Smooth muscle cell (in vitro differentiated cells): ENCODE measurements at regions not wholly inside any gene's neighbourhood (a gene's known extent, or its start where the extent isn't known, plus 50 kb on each side); places are given as distances from the start of the nearest gene placed in this dataset.
"Not testable (repeated sequence)": the region's sequence is repeated elsewhere in the genome, so short reads cannot be mapped to it uniquely, and the experiment has no call there.

Experiments used
- DNase-seq: peaks from one replicate; lab custom pipeline; 2025; ENCODE audit not compliant: unreplicated experiment; lab: John Stamatoyannopoulos, UW
- H2AFZ ChIP-seq: fragments of 200-600 bp; sonication (generic); 2 replicates; pipeline ENCODE4 v1.6.0; 2016; ENCODE audit warnings: antibody characterized with exemption, low read depth, mild to moderate bottlenecking
- H3F3A ChIP-seq: fragments of 200-600 bp; sonication (generic); 2 replicates; pipeline ENCODE4 v1.6.0; 2017; ENCODE audit warnings: antibody characterized with exemption, low read depth
- H3K27ac ChIP-seq: fragments of 200-600 bp; sonication (generic); 2 replicates; pipeline ENCODE4 v1.5.1; 2016; ENCODE audit warnings: low read depth, mild to moderate bottlenecking
- H3K27me3 ChIP-seq: fragments of 200-600 bp; sonication (generic); 2 replicates; pipeline ENCODE4 v1.6.1; 2016; ENCODE audit warnings: low read depth, mild to moderate bottlenecking
- H3K36me3 ChIP-seq: fragments of 200-600 bp; sonication (generic); 2 replicates; pipeline ENCODE4 v1.5.1; 2016; ENCODE audit warnings: low read depth
- H3K4me1 ChIP-seq: fragments of 200-600 bp; sonication (generic); 2 replicates; pipeline ENCODE4 v1.5.1; 2016; ENCODE audit warnings: low read depth
- H3K4me2 ChIP-seq: fragments of 200-600 bp; sonication (generic); 2 replicates; pipeline ENCODE4 v1.6.0; 2016; ENCODE audit warnings: mild to moderate bottlenecking
- H3K4me3 ChIP-seq: fragments of 200-600 bp; sonication (generic); 2 replicates; pipeline ENCODE4 v1.5.1; 2016; ENCODE audit warnings: mild to moderate bottlenecking
- H3K79me2 ChIP-seq: fragments of 200-600 bp; sonication (generic); 2 replicates; pipeline ENCODE4 v1.6.0; 2016; ENCODE audit warnings: low read depth, mild to moderate bottlenecking
- H3K9ac ChIP-seq: fragments of 200-600 bp; sonication (generic); 2 replicates; pipeline ENCODE4 v1.6.0; 2016; ENCODE audit warnings: low read depth
- H3K9me3 ChIP-seq: fragments of 200-600 bp; sonication (generic); replicated peaks from 2 replicates; pipeline ENCODE4 v1.5.1; 2016; ENCODE audit warnings: low read depth
- H4K20me1 ChIP-seq: fragments of 200-600 bp; sonication (generic); 2 replicates; pipeline ENCODE4 v1.6.0; 2016; ENCODE audit warnings: low read depth
- WGBS: methylation state at CpG from one replicate; pipeline ENCODE4 v1.1.7; 2016; ENCODE audit warnings: low lambda C conversion rate; 5-methylcytosine and 5-hydroxymethylcytosine counted together
- TF ChIP-seq, protein P1 (sequence below): fragments of 200-600 bp; sonication (generic); IDR thresholded peaks from 2 replicates; pipeline ENCODE4 v1.5.1; 2017; ENCODE audit warnings: borderline replicate concordance, mild to moderate bottlenecking, antibody characterized with exemption; ENCODE audit not compliant: insufficient read depth, poor library complexity, severe bottlenecking

DNA sequence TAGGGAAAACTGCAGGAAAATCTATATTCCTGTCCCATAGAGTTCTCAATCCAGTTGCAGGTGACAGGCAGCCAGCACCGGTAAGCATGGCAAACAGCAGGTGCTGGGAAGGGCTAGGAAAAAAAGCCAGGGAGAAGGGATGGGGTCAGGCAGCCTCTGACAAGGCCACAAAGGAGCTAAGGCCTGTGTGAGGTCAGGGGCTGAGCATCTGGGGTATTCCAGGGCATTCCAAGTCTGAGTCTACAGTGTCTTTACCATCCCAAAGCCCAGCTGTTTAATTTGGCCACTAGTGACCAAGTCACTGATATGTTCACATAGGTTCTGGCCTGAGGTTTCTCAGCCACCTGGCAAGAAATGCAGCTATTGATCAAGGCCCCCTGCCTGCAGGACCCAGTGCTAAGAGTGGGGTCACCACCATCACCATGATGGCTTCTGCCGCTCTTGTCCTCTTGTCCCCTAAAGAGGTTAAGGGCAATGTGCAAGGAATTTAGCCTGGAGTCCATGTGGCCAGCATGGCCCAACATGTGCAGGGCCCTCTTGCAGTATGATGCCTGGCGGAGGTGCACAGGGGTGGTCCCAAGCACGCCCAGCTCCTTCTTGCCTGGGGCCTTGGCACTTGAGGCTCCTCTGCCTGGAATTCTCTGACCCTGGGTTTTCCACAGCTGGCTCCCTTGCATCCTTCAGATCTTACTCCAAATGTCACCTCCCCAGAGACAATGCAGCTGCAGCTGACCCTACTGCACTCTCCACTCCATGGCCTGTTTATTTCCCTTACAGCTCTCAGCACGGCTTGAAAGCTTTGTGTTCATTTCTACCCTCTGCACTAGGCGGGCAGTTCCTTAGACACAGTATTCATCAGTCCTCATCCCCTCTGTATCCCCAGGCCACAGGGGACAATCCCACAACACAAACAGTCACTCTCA is 213.1 kb downstream of the MSX2 start:
- Histone ChIP-seq H3K9me3 (no peaks in the 10 kb centered on the region), H3K4me1 (no peaks in the 10 kb centered on the region), H3K27me3 (peaks cover 6% of the 10 kb centered on the region), H2AFZ (no peak overlapping the region), H3K4me3 (no peak overlapping the region), H3K36me3 (no peaks in the 10 kb centered on the region), H3K9ac (no peak overlapping the region), H3K27ac (no peak overlapping the region), H3K4me2 (no peak overlapping the region), H3F3A (no peaks in the 10 kb centered on the region), H3K79me2 (no peaks in the 10 kb centered on the region), H4K20me1 (no peaks in the 10 kb centered on the region)
- TF ChIP-seq, protein P1, sequence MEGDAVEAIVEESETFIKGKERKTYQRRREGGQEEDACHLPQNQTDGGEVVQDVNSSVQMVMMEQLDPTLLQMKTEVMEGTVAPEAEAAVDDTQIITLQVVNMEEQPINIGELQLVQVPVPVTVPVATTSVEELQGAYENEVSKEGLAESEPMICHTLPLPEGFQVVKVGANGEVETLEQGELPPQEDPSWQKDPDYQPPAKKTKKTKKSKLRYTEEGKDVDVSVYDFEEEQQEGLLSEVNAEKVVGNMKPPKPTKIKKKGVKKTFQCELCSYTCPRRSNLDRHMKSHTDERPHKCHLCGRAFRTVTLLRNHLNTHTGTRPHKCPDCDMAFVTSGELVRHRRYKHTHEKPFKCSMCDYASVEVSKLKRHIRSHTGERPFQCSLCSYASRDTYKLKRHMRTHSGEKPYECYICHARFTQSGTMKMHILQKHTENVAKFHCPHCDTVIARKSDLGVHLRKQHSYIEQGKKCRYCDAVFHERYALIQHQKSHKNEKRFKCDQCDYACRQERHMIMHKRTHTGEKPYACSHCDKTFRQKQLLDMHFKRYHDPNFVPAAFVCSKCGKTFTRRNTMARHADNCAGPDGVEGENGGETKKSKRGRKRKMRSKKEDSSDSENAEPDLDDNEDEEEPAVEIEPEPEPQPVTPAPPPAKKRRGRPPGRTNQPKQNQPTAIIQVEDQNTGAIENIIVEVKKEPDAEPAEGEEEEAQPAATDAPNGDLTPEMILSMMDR: no peak
- 92% methylated on average over 6 of the region's 6 CpGs for WGBS
- no peak for DNase-seq

DNA sequence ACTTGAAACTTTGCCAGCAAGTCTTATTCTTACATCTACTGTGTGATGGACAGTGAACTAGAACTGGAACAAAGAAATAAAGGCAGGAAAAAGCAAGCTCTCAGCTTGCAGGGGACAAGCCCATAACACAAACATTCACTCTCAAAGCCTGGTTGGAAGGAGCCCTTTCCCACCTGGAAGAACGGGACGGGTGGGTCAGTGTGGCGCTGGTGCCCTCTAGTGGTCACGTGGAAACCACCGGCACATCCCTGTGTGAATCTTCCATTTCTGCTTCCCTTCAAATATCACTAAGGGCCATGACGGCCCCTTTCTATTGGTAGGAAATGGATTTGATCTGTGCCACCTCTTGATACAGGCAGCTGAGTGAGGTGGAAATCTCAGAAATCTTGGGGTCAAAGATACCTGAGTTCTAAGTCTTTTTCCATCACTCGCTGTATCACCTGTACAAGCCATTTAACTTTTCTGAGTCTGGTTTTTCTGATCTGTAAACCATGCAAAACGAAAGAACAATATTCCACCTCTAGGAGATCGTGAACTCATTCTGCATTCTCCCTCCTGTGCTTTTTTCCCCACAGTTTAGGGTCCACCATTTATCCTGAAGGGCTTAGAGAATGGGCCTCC is 211.6 kb downstream of the MSX2 start:
- Histone ChIP-seq H3K4me3 (no peak overlapping the region), H3K27me3 (peaks cover 6% of the 10 kb centered on the region), H3K4me1 (no peaks in the 10 kb centered on the region), H3K27ac (no peak overlapping the region), H2AFZ (peak overlapping the region; percentile 33), H3K9me3 (no peaks in the 10 kb centered on the region), H3F3A (no peaks in the 10 kb centered on the region), H3K4me2 (no peak overlapping the region), H3K9ac (no peak overlapping the region), H4K20me1 (no peaks in the 10 kb centered on the region), H3K36me3 (no peaks in the 10 kb centered on the region), H3K79me2 (no peaks in the 10 kb centered on the region)
- peak; percentile 17 for DNase-seq
- 26% methylated on average over 9 of the region's 9 CpGs for WGBS
- TF ChIP-seq, protein P1: peak; percentile 91

DNA sequence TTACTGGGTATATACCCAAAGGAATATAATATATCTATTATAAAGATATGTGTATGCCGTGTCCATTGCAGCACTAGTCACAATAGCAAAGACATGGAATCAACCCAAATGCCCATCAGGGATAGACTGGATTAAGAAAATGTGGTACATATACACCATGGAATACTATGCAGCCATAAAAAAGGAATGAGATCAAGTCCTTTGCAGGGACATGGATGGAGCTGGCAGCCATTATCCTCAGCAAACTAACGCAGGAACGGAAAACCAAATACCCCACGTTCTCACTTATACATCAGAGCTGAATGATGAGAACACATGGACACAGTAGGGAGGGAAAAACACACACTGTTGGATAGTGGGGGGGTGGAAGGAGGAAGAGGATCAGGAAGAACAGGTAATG is 206.7 kb downstream of the MSX2 start:
- H3K36me3 ChIP-seq, H3K27me3 ChIP-seq, H3K9ac ChIP-seq, H3K9me3 ChIP-seq, H3K4me1 ChIP-seq, H3F3A ChIP-seq, H3K4me2 ChIP-seq, H3K4me3 ChIP-seq, H3K27ac ChIP-seq, DNase-seq, H2AFZ ChIP-seq, H3K79me2 ChIP-seq, H4K20me1 ChIP-seq: not testable (repeated sequence)
- WGBS: 94% methylated on average over 4 of the region's 4 CpGs

DNA sequence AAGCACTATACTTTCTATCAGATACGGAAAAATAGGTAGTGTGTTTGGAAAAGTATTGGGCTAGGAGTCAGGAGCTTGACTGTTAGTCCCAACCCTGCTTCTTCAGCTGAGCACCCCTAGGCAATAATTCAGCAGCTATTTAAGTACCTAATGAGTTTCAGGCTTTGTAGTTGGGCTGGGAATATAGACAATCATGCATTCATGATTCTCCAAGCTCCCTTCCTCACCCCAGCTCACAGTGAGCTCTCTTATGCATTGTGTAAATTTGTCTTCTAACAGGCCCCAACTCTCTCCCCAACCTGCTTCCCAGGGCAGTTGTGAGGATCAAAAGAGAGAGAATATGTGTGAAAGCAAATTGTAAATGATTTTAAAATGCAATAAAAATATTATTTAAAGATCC is 201.2 kb downstream of the MSX2 start:
- H3K27ac ChIP-seq: no peak overlapping the region
- peaks cover 9% of the 10 kb centered on the region for H3K4me1 ChIP-seq
- no peaks in the 10 kb centered on the region for H4K20me1 ChIP-seq
- H3K9me3 ChIP-seq: no peaks in the 10 kb centered on the region
- 100% methylated on average over 1 of the region's 1 CpG for WGBS
- no peak overlapping the region for H3K4me3 ChIP-seq
- H3K36me3 ChIP-seq: no peaks in the 10 kb centered on the region
- H3K79me2 ChIP-seq: no peaks in the 10 kb centered on the region
- no peaks in the 10 kb centered on the region for H3K27me3 ChIP-seq
- TF ChIP-seq, protein P1: no peak
- no peaks in the 10 kb centered on the region for H3F3A ChIP-seq
- no peak overlapping the region for H3K9ac ChIP-seq
- no peak for DNase-seq
- H3K4me2 ChIP-seq: no peak overlapping the region
- no peak overlapping the region for H2AFZ ChIP-seq
